Type B pancreatic cell (in vitro differentiated cells): ENCODE measurements at regions not wholly inside any gene's neighbourhood (a gene's known extent, or its start where the extent isn't known, plus 50 kb on each side); places are given as distances from the start of the nearest gene placed in this dataset.

Source experiments
- DNase-seq: peaks from one replicate; pipeline ENCODE4 v3.0.0; 2021; ENCODE audit warnings: mixed read lengths; ENCODE audit not compliant: unreplicated experiment; ENCODE audit errors: extremely low spot score
- H3K27ac Mint-ChIP-seq: 2 replicates; pipeline ENCODE4 v1.8.0; 2021; ENCODE audit warnings: mild to moderate bottlenecking, mixed read lengths
- H3K27me3 Mint-ChIP-seq: 2 replicates; pipeline ENCODE4 v1.8.0; 2021; ENCODE audit warnings: mixed read lengths
- H3K36me3 Mint-ChIP-seq: 2 replicates; pipeline ENCODE4 v1.8.0; 2021; ENCODE audit warnings: mixed read lengths
- H3K4me1 Mint-ChIP-seq: one replicate; pipeline ENCODE4 v1.8.0; 2021; ENCODE audit warnings: mixed read lengths; ENCODE audit not compliant: unreplicated experiment
- H3K4me3 Mint-ChIP-seq: 2 replicates; pipeline ENCODE4 v1.8.0; 2021; ENCODE audit warnings: mild to moderate bottlenecking, mixed read lengths
- H3K9me3 Mint-ChIP-seq: 2 replicates; pipeline ENCODE4 v1.8.0; 2021; ENCODE audit warnings: mixed read lengths
- TF ChIP-seq, protein P1 (sequence below): fragments of 200-600 bp; sonication (generic); conservative IDR thresholded peaks from 2 replicates; pipeline ENCODE4 v1.5.0; 2021; ENCODE audit warnings: antibody characterized with exemption, mild to moderate bottlenecking

DNA sequence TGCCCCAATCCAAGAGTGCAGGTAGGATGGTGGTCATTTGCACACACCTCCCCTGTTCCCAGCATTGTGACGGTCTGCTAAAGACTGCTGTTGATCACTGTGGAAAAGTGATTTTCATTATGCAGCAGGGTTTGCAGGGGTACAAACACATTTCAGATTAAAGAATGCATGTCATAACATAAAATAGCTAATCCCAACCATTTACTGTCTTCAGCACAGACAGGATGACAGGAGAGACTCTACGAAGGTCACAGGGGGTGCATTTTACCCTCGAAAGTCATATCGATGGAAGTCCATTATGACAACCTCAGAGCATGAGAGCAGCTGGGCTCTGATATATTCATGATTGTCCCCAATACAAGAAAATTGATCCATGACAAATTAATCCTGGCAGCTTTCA lies 302.6 kb downstream of the AJAP1 start:
- no peak overlapping the region for H3K4me3 Mint-ChIP-seq
- no peaks in the 10 kb centered on the region for H3K9me3 Mint-ChIP-seq
- TF ChIP-seq, protein P1, sequence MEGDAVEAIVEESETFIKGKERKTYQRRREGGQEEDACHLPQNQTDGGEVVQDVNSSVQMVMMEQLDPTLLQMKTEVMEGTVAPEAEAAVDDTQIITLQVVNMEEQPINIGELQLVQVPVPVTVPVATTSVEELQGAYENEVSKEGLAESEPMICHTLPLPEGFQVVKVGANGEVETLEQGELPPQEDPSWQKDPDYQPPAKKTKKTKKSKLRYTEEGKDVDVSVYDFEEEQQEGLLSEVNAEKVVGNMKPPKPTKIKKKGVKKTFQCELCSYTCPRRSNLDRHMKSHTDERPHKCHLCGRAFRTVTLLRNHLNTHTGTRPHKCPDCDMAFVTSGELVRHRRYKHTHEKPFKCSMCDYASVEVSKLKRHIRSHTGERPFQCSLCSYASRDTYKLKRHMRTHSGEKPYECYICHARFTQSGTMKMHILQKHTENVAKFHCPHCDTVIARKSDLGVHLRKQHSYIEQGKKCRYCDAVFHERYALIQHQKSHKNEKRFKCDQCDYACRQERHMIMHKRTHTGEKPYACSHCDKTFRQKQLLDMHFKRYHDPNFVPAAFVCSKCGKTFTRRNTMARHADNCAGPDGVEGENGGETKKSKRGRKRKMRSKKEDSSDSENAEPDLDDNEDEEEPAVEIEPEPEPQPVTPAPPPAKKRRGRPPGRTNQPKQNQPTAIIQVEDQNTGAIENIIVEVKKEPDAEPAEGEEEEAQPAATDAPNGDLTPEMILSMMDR = no peak
- no peaks in the 10 kb centered on the region for H3K36me3 Mint-ChIP-seq
- peaks cover 6% of the 10 kb centered on the region for H3K27me3 Mint-ChIP-seq
- H3K4me1 Mint-ChIP-seq = no peaks in the 10 kb centered on the region
- no peak overlapping the region for H3K27ac Mint-ChIP-seq
- no peak for DNase-seq

DNA sequence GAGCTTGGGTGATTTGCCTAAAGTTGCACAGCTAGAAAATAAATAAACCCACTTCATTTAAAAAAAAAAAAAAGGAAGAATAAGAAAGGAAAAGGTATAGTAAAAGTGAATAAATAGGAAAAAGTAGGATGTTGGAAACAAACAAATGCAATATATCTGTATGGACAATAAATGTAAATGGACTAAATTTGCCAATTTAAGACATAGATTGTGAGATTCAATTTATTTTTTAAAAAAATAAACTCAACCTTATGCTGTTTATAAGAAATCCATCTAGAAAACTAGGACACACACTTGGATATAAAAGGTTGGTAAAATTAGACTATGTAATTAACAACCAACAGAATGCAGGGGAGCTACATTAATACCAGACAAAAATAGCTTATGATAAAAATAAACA lies 300.0 kb downstream of the AJAP1 start:
- no peaks in the 10 kb centered on the region for H3K4me1 Mint-ChIP-seq
- no peak for DNase-seq
- H3K36me3 Mint-ChIP-seq = no peaks in the 10 kb centered on the region
- peaks cover 5% of the 10 kb centered on the region for H3K27me3 Mint-ChIP-seq
- no peaks in the 10 kb centered on the region for H3K9me3 Mint-ChIP-seq
- H3K27ac Mint-ChIP-seq = no peak overlapping the region
- TF ChIP-seq, protein P1 = no peak
- no peak overlapping the region for H3K4me3 Mint-ChIP-seq

- TF ChIP-seq, protein P1 = no peak
- H3K36me3 Mint-ChIP-seq = no peaks in the 10 kb centered on the region
- DNase-seq = no peak
- no peak overlapping the region for H3K27ac Mint-ChIP-seq
- H3K27me3 Mint-ChIP-seq = peaks cover 5% of the 10 kb centered on the region
- no peaks in the 10 kb centered on the region for H3K9me3 Mint-ChIP-seq
- H3K4me3 Mint-ChIP-seq = no peak overlapping the region
- H3K4me1 Mint-ChIP-seq = no peaks in the 10 kb centered on the region
These were observed 297.2 kb downstream of the AJAP1 start for GRCh38 chr1:4951601-4952000.

- DNase-seq = no peak
- no peak overlapping the region for H3K27ac Mint-ChIP-seq
- no peaks in the 10 kb centered on the region for H3K36me3 Mint-ChIP-seq
- no peaks in the 10 kb centered on the region for H3K4me1 Mint-ChIP-seq
- H3K9me3 Mint-ChIP-seq = no peaks in the 10 kb centered on the region
- TF ChIP-seq, protein P1 = no peak
- no peak overlapping the region for H3K4me3 Mint-ChIP-seq
- peaks cover 6% of the 10 kb centered on the region for H3K27me3 Mint-ChIP-seq
These were observed 291.9 kb downstream of the AJAP1 start for GRCh38 chr1:4946343-4946742.

- no peak for DNase-seq
- Mint-ChIP-seq H3K27me3 (peaks cover 3% of the 10 kb centered on the region), H3K4me1 (no peaks in the 10 kb centered on the region), H3K27ac (no peak overlapping the region), H3K36me3 (no peaks in the 10 kb centered on the region), H3K9me3 (no peaks in the 10 kb centered on the region), H3K4me3 (no peak overlapping the region)
- TF ChIP-seq, protein P1 = no peak
These were observed 290.5 kb downstream of the AJAP1 start for GRCh38 chr1:4944911-4945310.

DNA sequence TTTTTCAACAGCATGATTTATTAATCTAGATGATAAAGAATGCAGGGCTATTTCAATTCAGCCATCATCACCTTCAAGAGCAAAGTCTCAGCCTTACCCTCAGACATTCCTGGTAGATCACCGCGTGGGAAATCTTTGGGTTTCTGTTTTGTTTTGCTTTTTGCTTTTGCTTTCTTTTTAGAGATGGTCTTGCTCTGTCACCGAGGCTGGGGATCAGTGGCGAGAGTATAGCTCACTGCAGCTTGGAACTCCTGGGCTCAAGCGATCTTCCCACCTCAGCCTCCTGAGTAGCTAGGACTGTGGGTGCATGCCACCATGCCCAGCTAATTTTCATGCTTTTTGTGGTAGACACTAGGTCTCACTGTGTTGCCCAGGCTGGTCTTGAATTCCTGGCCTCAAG lies 289.7 kb downstream of the AJAP1 start:
- Mint-ChIP-seq H3K4me1 (no peaks in the 10 kb centered on the region), H3K36me3 (no peaks in the 10 kb centered on the region), H3K27me3 (peaks cover 6% of the 10 kb centered on the region), H3K9me3 (no peaks in the 10 kb centered on the region), H3K4me3 (no peak overlapping the region), H3K27ac (no peak overlapping the region)
- DNase-seq = no peak
- TF ChIP-seq, protein P1 = no peak
